Large intestine (tissue), 3 donors: ENCODE measurements at regions not wholly inside any gene's neighbourhood (a gene's known extent, or its start where the extent isn't known, plus 50 kb on each side); places are given as distances from the start of the nearest gene placed in this dataset.
"Not testable (repeated sequence)": the region's sequence is repeated elsewhere in the genome, so short reads cannot be mapped to it uniquely, and the experiment has no call there.

Experiments used
- DNase-seq, 2 donors: peaks; one replicate each; pipeline versions ENCODE4 v3.0.0 to v3.0.0-alpha.2; 2013
- H3K27ac ChIP-seq: one replicate; pipeline ENCODE4 v1.5.1; 2013; ENCODE audit warnings: low read length
- H3K27me3 ChIP-seq: 2 replicates; pipeline ENCODE4 v1.6.1; 2013; ENCODE audit warnings: low read length; ENCODE audit not compliant: control insufficient read depth, insufficient read depth
- H3K36me3 ChIP-seq: 2 replicates; pipeline ENCODE4 v1.6.1; 2013; ENCODE audit warnings: low read length; ENCODE audit not compliant: control insufficient read depth, insufficient read depth
- H3K4me1 ChIP-seq: one replicate; pipeline ENCODE4 v1.6.1; 2013; ENCODE audit warnings: low read length; ENCODE audit not compliant: control insufficient read depth, insufficient read depth
- H3K4me3 ChIP-seq: one replicate; pipeline ENCODE4 v1.5.1; 2013; ENCODE audit warnings: low read length
- H3K9me3 ChIP-seq: one replicate; pipeline ENCODE4 v1.6.1; 2013; ENCODE audit warnings: mild to moderate bottlenecking, low read depth, low read length, moderate library complexity; ENCODE audit not compliant: control insufficient read depth
- WGBS: methylation state at CpG from one replicate; pipeline ENCODE4 v1.1.5; 2013; ENCODE audit warnings: low lambda C conversion rate; ENCODE audit not compliant: insufficient coverage; 5-methylcytosine and 5-hydroxymethylcytosine counted together

DNA sequence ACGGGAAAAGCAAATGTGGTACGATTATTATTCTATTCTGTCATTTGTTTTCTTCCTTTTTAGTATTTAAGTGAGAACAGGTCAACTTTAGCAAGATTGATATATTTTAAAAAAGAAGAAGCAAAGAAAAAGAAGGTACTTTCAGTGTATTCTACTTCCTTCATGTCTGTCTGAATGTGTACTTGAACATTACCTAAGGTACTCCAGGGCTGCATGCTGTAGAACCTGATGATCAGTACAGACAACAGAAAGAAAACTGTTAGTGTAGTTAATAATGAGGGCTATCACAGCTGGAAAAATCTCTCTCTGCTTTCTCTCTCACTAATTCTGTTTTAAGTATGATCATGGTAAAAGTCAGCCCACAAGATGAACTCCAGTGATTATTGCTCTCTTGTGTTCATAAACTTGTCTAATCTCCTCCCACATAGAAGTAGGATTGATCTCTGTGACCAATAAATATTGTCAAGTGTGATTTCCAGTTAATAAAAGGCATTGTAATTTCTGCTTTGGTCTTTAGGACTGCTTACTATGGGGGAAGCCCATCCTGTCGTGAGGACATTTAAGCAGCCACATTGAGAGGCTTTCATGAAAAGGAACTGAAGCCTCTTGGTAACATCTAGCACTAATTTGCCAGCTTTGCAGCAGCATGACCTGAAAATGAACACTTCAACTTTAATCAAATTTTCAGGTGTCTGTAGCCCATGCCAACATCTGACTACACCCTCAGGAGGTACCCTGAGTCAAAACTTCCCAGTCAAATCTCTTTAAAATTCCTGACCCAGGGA, 864.0 kb upstream of the ACO1 start:
- Histone ChIP-seq H3K27me3 (no peaks in the 10 kb centered on the region), H3K4me1 (no peaks in the 10 kb centered on the region), H3K27ac (no peak overlapping the region), H3K4me3 (no peak overlapping the region), H3K36me3 (no peaks in the 10 kb centered on the region), H3K9me3 (no peaks in the 10 kb centered on the region)
- DNase-seq, result no peak
- WGBS, result 100% methylated on average over 2 of the region's 3 CpGs

DNA sequence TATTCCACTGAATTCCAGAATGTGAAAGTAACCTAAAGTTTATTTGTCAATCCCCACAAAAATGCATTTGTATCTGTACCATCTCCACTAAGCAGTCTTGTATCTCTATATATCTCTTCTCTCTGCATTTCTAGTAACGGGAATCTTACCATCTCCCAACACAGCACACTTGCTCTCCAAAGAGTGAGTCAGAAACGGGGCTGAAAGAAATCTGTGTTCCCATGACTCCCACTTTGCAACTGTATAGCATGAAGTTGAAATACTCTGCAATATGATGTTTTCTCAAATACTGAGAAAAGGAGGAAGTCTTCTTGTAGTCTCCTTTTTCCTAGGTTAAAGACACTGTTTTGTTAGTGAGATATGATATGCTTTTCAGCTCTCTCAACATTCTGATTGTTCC, 848.8 kb upstream of the ACO1 start:
- no peak overlapping the region for H3K27ac ChIP-seq
- no peaks in the 10 kb centered on the region for H3K27me3 ChIP-seq
- H3K4me1 ChIP-seq, result no peaks in the 10 kb centered on the region
- 100% methylated on average over 1 of the region's 2 CpGs for WGBS
- no peaks in the 10 kb centered on the region for H3K36me3 ChIP-seq
- H3K9me3 ChIP-seq, result no peaks in the 10 kb centered on the region
- no peak overlapping the region for H3K4me3 ChIP-seq
- no peak for DNase-seq

DNA sequence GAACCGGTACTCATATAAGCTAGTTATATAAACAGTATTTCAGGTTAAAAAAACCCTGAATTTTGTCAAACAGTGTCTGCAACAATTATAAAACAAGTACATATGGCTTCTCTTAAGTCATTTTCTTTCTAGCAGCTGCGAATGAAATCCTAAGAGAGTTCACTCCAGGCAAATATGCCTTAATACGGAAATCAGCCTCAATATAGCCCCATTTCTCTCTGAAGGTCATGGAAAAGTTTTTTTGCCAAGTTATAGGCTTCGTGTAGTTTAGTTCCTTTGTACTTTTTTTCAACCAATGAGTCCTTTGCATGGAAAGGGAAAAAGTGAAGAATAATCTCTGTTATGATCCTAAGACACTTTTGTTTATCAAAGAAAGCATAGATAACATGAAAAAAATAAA, 848.0 kb upstream of the ACO1 start:
- no peak overlapping the region for H3K4me3 ChIP-seq
- no peak for DNase-seq
- no peaks in the 10 kb centered on the region for H3K9me3 ChIP-seq
- no peak overlapping the region for H3K27ac ChIP-seq
- 80% methylated on average over 1 of the region's 4 CpGs for WGBS
- no peaks in the 10 kb centered on the region for H3K36me3 ChIP-seq
- no peaks in the 10 kb centered on the region for H3K4me1 ChIP-seq
- no peaks in the 10 kb centered on the region for H3K27me3 ChIP-seq

DNA sequence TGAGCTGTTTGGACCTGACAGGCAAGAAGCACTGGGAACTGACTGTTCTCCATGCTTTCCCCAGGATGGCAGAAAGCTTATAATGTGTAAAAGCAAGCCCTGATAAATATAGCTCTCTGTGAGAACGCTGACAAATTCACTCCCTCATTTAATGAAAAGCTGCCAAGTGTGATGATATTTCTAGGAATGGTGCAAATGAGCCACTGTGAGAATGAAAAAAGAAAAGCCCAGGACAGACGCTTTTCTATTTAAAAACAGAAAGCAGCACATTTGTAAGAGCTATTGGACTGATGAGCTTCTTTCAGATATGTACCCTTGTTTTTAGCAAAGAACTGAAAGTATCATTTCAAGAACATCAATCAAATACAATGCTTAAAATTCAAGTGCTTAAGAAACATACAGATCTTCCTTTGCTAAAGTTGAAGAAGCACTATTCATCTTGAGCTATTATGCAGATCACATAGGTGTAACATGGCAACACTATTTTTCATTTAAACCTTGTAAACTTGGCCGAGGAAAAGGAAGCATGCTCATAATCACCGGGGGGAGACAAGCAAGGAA, 842.6 kb upstream of the ACO1 start:
- H3K9me3 ChIP-seq, result no peaks in the 10 kb centered on the region
- no peaks in the 10 kb centered on the region for H3K36me3 ChIP-seq
- peaks cover 4% of the 10 kb centered on the region for H3K4me1 ChIP-seq
- no peak overlapping the region for H3K27ac ChIP-seq
- WGBS, result 82% methylated on average over 2 of the region's 4 CpGs
- no peak overlapping the region for H3K4me3 ChIP-seq
- DNase-seq, result no peak
- H3K27me3 ChIP-seq, result no peaks in the 10 kb centered on the region

DNA sequence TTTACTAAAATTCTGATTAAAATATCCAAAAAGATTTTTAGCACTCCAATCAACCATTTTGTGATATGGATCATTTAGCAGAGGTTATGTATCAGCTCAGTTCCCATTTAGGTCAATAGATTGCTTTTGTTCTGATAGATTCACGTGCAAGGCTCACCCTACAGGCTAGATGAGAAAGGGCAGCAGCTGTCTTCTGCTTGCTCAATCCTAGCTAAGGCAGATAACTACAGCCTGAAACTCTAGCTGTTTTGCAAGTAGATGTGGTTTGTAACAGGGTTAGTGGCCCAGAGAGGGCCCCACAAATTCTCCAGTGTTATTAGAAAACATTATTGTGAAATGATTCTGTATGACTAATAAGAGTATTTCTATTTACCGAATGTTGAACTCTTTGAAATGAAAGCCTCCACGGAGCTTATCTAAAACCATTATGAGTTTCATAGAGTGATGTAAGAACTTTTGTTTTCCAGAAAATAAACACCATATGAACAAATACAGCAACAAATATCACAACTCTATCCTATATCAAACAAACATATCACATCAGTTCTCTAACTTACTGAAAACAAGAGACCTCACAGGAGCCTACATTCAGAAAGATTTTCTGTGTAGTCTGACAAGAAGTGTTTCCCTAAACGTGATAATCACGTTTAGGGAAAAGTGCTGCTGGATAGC, 841.9 kb upstream of the ACO1 start:
- Histone ChIP-seq H3K27ac (no peak overlapping the region), H3K9me3 (no peaks in the 10 kb centered on the region), H3K4me3 (no peak overlapping the region), H3K4me1 (peaks cover 4% of the 10 kb centered on the region), H3K27me3 (no peaks in the 10 kb centered on the region), H3K36me3 (no peaks in the 10 kb centered on the region)
- peak; percentile 54 to 59 for DNase-seq
- 48% methylated on average over 2 of the region's 5 CpGs for WGBS

DNA sequence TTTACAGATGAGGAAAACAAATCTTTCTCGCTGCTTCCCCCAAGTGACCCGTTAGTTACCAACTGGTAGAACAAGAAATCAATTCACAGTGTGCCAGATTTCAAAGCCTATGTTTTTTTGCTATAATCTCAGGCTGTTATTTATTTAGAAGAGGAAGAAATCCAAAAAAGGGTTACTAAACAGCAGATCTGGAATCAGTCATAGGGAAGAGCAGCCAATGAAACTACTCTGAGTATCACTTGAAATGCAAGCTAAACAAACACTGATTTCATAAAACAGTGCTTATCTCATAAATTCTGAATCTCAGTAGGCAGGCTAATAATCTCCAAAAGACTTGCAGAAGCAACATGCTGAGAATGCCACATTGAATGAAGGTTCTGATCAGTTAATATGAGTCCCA, 829.5 kb upstream of the ACO1 start:
- 53% methylated on average over 2 of the region's 2 CpGs for whole genome bisulfite sequencing
- no peak overlapping the region for H3K4me3 ChIP-seq

DNA sequence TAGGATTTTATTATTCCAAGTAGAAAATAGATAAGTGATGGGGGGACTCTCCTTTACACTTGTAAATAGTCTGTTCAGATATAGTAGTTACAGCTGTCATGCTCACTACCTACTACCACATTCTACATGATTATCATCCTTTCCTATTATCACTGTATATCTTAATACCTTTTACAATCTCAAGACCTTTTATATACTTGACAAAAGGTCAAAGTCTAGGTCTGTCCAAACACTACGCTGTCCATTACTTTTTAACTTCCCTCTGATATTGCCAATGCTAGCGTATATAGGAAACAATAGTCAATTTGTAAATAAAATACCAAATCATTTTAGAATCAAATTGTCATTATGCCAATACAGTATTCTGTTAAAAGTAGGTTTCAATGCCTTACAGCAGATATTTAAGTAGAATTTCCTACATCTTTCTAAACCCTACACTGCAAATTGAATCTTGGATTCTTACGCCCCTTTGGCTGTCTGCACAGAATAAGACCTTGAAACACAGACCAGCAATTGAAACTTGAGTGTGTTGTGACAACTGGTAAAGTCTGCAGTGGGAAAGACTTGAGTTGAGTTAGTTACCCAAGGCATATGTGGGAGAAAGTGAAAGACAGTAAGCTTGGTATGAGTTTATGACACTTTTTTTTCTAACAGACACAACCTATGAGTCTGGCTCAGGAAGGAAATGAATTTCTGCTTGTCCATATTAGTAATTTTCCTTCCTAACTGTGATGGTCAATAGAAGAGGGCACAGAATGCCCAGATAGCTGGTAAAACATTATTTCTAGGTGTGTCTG, 827.6 kb upstream of the ACO1 start:
- Histone ChIP-seq H3K4me1 (peaks cover 12% of the 10 kb centered on the region), H3K4me3 (no peak overlapping the region), H3K9me3 (no peaks in the 10 kb centered on the region), H3K27me3 (no peaks in the 10 kb centered on the region), H3K27ac (peak overlapping the region; percentile 17), H3K36me3 (no peaks in the 10 kb centered on the region)
- DNase-seq, result peak; percentile 18 to 65
- 0% methylated on average over 1 of the region's 3 CpGs for WGBS

More for the DNA sequence above, 829.5 kb upstream of the ACO1 start:
- H3K4me1 ChIP-seq, result peaks cover 12% of the 10 kb centered on the region
- DNase-seq, result no peak
- no peaks in the 10 kb centered on the region for H3K9me3 ChIP-seq
- H3K27me3 ChIP-seq, result no peaks in the 10 kb centered on the region
- no peak overlapping the region for H3K27ac ChIP-seq
- no peaks in the 10 kb centered on the region for H3K36me3 ChIP-seq

DNA sequence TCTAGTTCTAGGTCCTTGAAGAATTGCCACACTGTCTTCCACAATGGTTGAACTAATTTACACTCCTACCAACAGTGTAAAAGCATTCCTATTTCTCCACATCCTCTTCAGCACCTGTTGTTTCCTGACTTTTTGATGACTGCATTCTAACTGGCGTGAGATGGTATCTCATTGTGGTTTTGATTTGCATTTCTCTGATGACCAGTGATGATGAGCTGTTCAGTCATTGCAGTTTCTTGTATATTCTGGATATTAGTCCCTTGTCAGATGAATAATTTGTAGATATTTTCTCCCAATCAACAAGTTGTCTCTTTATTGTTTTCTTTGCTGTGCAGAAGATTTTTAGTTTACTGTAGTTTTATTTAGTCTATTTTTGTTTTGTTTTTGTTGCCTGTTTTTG, 812.3 kb upstream of the ACO1 start:
- H3K27me3 ChIP-seq, H3K4me3 ChIP-seq, H3K9me3 ChIP-seq, H3K4me1 ChIP-seq, DNase-seq, H3K27ac ChIP-seq, H3K36me3 ChIP-seq: not testable (repeated sequence)
- no CpG with 5 or more reads among the region's 1 CpG for WGBS

DNA sequence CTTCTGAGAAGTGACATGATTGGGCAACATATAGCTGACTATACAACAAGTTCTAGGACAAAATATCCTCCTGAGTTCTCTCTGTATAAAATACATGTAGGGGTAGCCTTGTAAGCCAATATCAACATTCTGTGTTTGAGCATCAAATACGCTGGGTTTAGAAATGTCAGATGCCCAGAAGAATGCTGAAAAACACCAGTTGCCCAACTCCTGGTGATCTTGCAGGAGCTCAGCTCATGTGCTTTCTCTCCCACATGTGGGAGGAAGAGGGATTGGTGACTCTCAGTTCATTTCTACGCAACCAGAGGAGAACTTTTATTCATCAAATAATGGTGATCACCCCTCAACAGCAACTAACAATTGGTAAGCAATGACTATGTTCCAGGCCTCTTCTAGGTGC, 810.9 kb upstream of the ACO1 start:
- Histone ChIP-seq H3K4me1 (no peaks in the 10 kb centered on the region), H3K9me3 (no peaks in the 10 kb centered on the region), H3K4me3 (no peak overlapping the region), H3K27me3 (no peaks in the 10 kb centered on the region), H3K36me3 (no peaks in the 10 kb centered on the region), H3K27ac (no peak overlapping the region)
- no peak for DNase-seq
- WGBS, result no CpG with 5 or more reads among the region's 2 CpGs

DNA sequence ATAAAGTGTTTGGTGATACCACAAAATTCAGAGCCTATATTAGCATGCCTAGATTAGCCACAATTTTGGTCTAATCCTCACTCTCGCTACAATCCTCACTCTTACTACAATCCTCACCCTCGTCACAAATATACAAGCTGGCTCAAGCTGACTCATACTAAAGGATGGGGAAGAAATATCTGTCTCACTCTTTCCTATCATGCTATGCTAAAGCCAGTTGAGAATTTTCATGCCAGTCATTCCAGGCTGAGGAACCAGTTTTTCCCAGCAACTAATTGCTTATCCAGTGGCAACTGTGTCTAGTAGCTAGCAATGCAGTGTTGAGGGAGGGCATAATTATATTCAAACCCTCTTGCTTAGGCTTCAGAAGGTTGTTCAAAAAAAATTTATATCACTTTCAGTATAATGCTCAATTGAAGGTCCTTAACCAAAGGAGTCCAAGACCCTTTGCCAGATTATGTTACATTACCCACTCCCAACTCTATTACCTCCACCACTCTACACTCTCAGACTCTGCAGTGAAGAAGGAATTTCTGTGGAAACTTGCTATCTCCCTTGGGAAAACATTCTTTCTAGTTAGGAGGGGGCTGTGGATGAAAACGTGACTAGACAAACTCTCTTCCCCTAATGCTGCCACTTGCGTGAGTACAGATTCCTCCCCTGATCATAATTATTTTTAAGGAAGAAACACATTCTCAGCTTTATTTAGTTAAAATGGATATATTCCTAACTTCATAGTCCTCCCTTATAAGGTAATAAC, 810.3 kb upstream of the ACO1 start:
- no peak for DNase-seq
- H3K9me3 ChIP-seq, result no peaks in the 10 kb centered on the region
- H3K36me3 ChIP-seq, result no peaks in the 10 kb centered on the region
- H3K27me3 ChIP-seq, result no peaks in the 10 kb centered on the region
- H3K27ac ChIP-seq, result no peak overlapping the region
- WGBS, result 100% methylated on average over 1 of the region's 4 CpGs
- H3K4me3 ChIP-seq, result no peak overlapping the region
- H3K4me1 ChIP-seq, result no peaks in the 10 kb centered on the region
